ENCODE measurements at regions not wholly inside any gene's neighbourhood (a gene's known extent, or its start where the extent isn't known, plus 50 kb on each side); places are given as distances from the start of the nearest gene placed in this dataset.
"Not testable (repeated sequence)": the region's sequence is repeated elsewhere in the genome, so short reads cannot be mapped to it uniquely, and the experiment has no call there.

GRCh38 chr2:196520605-196521004 is 118.9 kb upstream of the CCDC150 start:
- TF ChIP-seq CTCF (IDR thresholded peaks at IDR 0.05; ENCODE audit: control insufficient read depth, extremely low read depth, insufficient read depth), result no peak
- H3K4me3 ChIP-seq (ENCODE audit: low read depth, low read length), result no peak overlapping the region
- no peak for DNase-seq (ENCODE audit: low read depth)

- not testable (repeated sequence) for H3K4me3 ChIP-seq (ENCODE audit: low read depth, low read length); DNase-seq (ENCODE audit: low read depth)
These were observed 112.4 kb upstream of the CCDC150 start for GRCh38 chr2:196526981-196527725.

- H3K4me3 ChIP-seq (ENCODE audit: low read depth, low read length), result no peak overlapping the region
- no peak for DNase-seq (ENCODE audit: low read depth)
- TF ChIP-seq CTCF (IDR thresholded peaks at IDR 0.05; ENCODE audit: control insufficient read depth, extremely low read depth, insufficient read depth), result no peak
These were observed 110.9 kb upstream of the CCDC150 start for GRCh38 chr2:196528486-196529223.

- no peak overlapping the region for H3K4me3 ChIP-seq (ENCODE audit: low read depth, low read length)
- DNase-seq (ENCODE audit: low read depth), result no peak
- no peak for TF ChIP-seq CTCF (IDR thresholded peaks at IDR 0.05; ENCODE audit: control insufficient read depth, extremely low read depth, insufficient read depth)
These were observed 108.6 kb upstream of the CCDC150 start for GRCh38 chr2:196530910-196531309.

GRCh38 chr2:196533772-196534397 is 105.6 kb upstream of the CCDC150 start:
- TF ChIP-seq CTCF (IDR thresholded peaks at IDR 0.05; ENCODE audit: control insufficient read depth, extremely low read depth, insufficient read depth), result no peak
- no peak for DNase-seq (ENCODE audit: low read depth)
- H3K4me3 ChIP-seq (ENCODE audit: low read depth, low read length), result no peak overlapping the region

- no peak for TF ChIP-seq CTCF (IDR thresholded peaks at IDR 0.05; ENCODE audit: control insufficient read depth, extremely low read depth, insufficient read depth)
- no peak overlapping the region for H3K4me3 ChIP-seq (ENCODE audit: low read depth, low read length)
- DNase-seq (ENCODE audit: low read depth), result no peak
These were observed 105.0 kb upstream of the CCDC150 start for GRCh38 chr2:196534495-196534894.

GRCh38 chr2:196535061-196535460 is 104.5 kb upstream of the CCDC150 start:
- TF ChIP-seq CTCF (IDR thresholded peaks at IDR 0.05; ENCODE audit: control insufficient read depth, extremely low read depth, insufficient read depth), result no peak
- DNase-seq (ENCODE audit: low read depth), result no peak
- no peak overlapping the region for H3K4me3 ChIP-seq (ENCODE audit: low read depth, low read length)

Measured in LNCaP clone FGC (cell line).